K562 (cell line): ENCODE measurements at regions not wholly inside any gene's neighbourhood (a gene's known extent, or its start where the extent isn't known, plus 50 kb on each side); places are given as distances from the start of the nearest gene placed in this dataset.

Source experiments
- ARID1B ChIP-seq: fragments of 450-650 bp; IDR thresholded peaks from 2 replicates; pipeline ENCODE4 v1.6.1; 2016; ENCODE audit warnings: antibody characterized with exemption, mild to moderate bottlenecking, inconsistent platforms
- CBFA2T3 ChIP-seq: fragments of 450-650 bp; IDR thresholded peaks from 2 replicates; pipeline ENCODE4 v1.6.1; 2017
- CREB1 ChIP-seq, 2 experiments: sonication (generic) in 1 of 2; formaldehyde crosslinking in 1 of 2; IDR thresholded peaks; 2 replicates each; pipeline versions ENCODE4 v1.6.1 to v1.8.0; 2012 to 2022; ENCODE audit warnings: inconsistent platforms in 1 of 2, mild to moderate bottlenecking in 1 of 2, missing genetic modification reagents in 1 of 2, moderate library complexity in 1 of 2
- CSDE1 ChIP-seq, 2 experiments: fragments of 450-650 bp; IDR thresholded peaks; 2 replicates each; pipeline ENCODE4 v1.6.1; 2016; ENCODE audit warnings: mild to moderate bottlenecking in 1 of 2
- DEAF1 ChIP-seq: fragments of 450-650 bp; formaldehyde crosslinking; IDR thresholded peaks from 2 replicates; pipeline ENCODE4 v1.4.0; 2020; ENCODE audit warnings: mild to moderate bottlenecking, moderate library complexity
- ELK1 ChIP-seq: sonication (generic); formaldehyde crosslinking; IDR thresholded peaks from 2 replicates; pipeline ENCODE4 v1.8.1; 2022; ENCODE audit warnings: missing genetic modification reagents
- FOSL1 ChIP-seq: fragments of 200-800 bp; sonication (Bioruptor generic); conservative IDR thresholded peaks from 2 replicates; pipeline ENCODE4 v1.6.1; 2016; ENCODE audit warnings: missing genetic modification characterization, missing compliant biosample characterization
- KLF16 ChIP-seq: IDR thresholded peaks from 2 replicates; pipeline ENCODE4 v1.6.1; 2016; ENCODE audit warnings: antibody characterized with exemption
- MAFF ChIP-seq: IDR thresholded peaks from 2 replicates; pipeline ENCODE4 v1.6.1; 2012; ENCODE audit warnings: low read length, improper control_type of control experiment
- MNT ChIP-seq, 2 experiments: fragments of 450-650 bp; conservative IDR thresholded peaks; 2 replicates each; pipeline ENCODE4 v1.6.1; 2017; ENCODE audit warnings: mild to moderate bottlenecking in 2 of 2, moderate library complexity in 2 of 2
- SMC3 ChIP-seq: conservative IDR thresholded peaks from 2 replicates; pipeline ENCODE4 v1.6.1; 2011; ENCODE audit warnings: low read depth, low read length, improper control_type of control experiment; ENCODE audit not compliant: insufficient read depth
- SNAPC5 ChIP-seq: fragments of 250-450 bp; sonication (Bioruptor Pico); IDR thresholded peaks from 2 replicates; pipeline ENCODE4 v1.8.0; 2021; ENCODE audit warnings: moderate library complexity, mild to moderate bottlenecking, inconsistent platforms
- TAF15 ChIP-seq: fragments of 200-400 bp; formaldehyde crosslinking; IDR thresholded peaks from 2 replicates; pipeline ENCODE4 v1.6.1; 2017; ENCODE audit warnings: mild to moderate bottlenecking, low read depth, low read length, moderate library complexity
- TCF3 ChIP-seq: sonication (generic); formaldehyde crosslinking; IDR thresholded peaks from 2 replicates; pipeline ENCODE4 v1.4.0; 2020; ENCODE audit warnings: mild to moderate bottlenecking, missing genetic modification reagents
- TFAP4 ChIP-seq: sonication (generic); formaldehyde crosslinking; IDR thresholded peaks from 2 replicates; pipeline ENCODE4 v1.8.0; 2022; ENCODE audit warnings: missing genetic modification reagents, mild to moderate bottlenecking, moderate library complexity, borderline replicate concordance
- TRIM28 ChIP-seq: fragments of 450-650 bp; IDR thresholded peaks from 2 replicates; pipeline ENCODE4 v1.6.1; 2017
- ZNF280B ChIP-seq: fragments of 250-450 bp; sonication (Bioruptor Pico); IDR thresholded peaks from 2 replicates; pipeline ENCODE4 v1.5.1; 2021; ENCODE audit warnings: mild to moderate bottlenecking
- ZNF644 ChIP-seq: fragments of 200-800 bp; sonication (Bioruptor generic); IDR thresholded peaks from 2 replicates; pipeline ENCODE4 v1.6.1; 2016; ENCODE audit warnings: low read depth, missing genetic modification characterization, missing compliant biosample characterization
- TF ChIP-seq, protein P1 (sequence below): sonication (generic); IDR thresholded peaks from 2 replicates; pipeline ENCODE4 v1.6.1; 2016
- TF ChIP-seq, protein P2 (sequence below), 2 experiments: fragments of 250-450 bp in 1 of 2; fragments of 450-650 bp in 1 of 2; sonication (Bioruptor Pico) in 1 of 2; IDR thresholded peaks; 2 replicates each; pipeline versions ENCODE4 v1.6.1 to v1.8.0; 2016 to 2021; ENCODE audit warnings: mild to moderate bottlenecking in 2 of 2, moderate library complexity in 2 of 2, missing compliant biosample characterization in 1 of 2, missing genetic modification characterization in 1 of 2

DNA sequence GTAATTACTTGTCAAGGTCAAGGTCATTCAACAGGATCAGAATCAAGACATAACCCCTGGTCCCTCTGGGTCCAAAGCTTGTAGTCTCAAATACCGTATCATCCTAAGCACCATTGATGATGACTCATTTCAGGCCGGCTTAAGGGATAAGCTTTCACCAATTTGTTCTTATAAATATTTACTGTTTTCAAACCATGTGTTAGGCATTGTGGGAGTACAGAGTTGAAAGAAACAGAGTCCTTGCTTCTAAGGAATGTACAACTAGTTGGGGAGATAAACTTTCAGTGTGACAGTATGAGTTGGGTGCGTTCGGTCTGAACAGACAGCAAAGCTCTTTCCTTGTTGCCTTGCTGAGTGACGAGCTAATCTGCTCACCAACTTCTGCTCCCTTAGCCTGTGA is 183.5 kb upstream of the MAF start (continued):
- TF ChIP-seq, protein P1, sequence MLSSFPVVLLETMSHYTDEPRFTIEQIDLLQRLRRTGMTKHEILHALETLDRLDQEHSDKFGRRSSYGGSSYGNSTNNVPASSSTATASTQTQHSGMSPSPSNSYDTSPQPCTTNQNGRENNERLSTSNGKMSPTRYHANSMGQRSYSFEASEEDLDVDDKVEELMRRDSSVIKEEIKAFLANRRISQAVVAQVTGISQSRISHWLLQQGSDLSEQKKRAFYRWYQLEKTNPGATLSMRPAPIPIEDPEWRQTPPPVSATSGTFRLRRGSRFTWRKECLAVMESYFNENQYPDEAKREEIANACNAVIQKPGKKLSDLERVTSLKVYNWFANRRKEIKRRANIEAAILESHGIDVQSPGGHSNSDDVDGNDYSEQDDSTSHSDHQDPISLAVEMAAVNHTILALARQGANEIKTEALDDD: peak; percentile 68; the same call in 1 of the 2 replicates
- no peak for TF ChIP-seq SNAPC5 (CRISPR knock-in tag)
- no peak for TF ChIP-seq KLF16
- no peak for TF ChIP-seq CSDE1 (IDR thresholded peaks at IDR 0.05)
- TF ChIP-seq TFAP4 (CRISPR knock-in tag): no peak
- TF ChIP-seq TCF3: 0 out of 2 replicates have a peak, but pooled peaks have one; percentile 12
- TF ChIP-seq ELK1 (CRISPR knock-in tag): no peak
- TF ChIP-seq MNT (conservative IDR thresholded peaks at IDR 0.05): no peak
- peak; percentile 45 for TF ChIP-seq FOSL1 (tag)
- no peak for TF ChIP-seq MAFF
- TF ChIP-seq TRIM28: no peak
- TF ChIP-seq, protein P2, sequence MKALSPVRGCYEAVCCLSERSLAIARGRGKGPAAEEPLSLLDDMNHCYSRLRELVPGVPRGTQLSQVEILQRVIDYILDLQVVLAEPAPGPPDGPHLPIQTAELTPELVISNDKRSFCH (CRISPR knock-in tag; IDR thresholded peaks at IDR 0.05): no peak
- TF ChIP-seq, protein P2 (tag; IDR thresholded peaks at IDR 0.05): no peak
- TF ChIP-seq ZNF644 (tag): no peak
- TF ChIP-seq CREB1 (IDR thresholded peaks at IDR 0.05): no peak
- no peak for TF ChIP-seq CREB1 (CRISPR knock-in tag; IDR thresholded peaks at IDR 0.05)
- TF ChIP-seq ARID1B: peak; percentile 31; the same call in 1 of the 2 replicates
- no peak for TF ChIP-seq DEAF1 (CRISPR knock-in tag)
- no peak for TF ChIP-seq ZNF280B (CRISPR knock-in tag)
- TF ChIP-seq CBFA2T3: 0 out of 2 replicates have a peak, but pooled peaks have one; percentile 15
- no peak for TF ChIP-seq TAF15
- no peak for TF ChIP-seq SMC3
